SU-DHL-6 (cell line): ENCODE measurements at regions not wholly inside any gene's neighbourhood (a gene's known extent, or its start where the extent isn't known, plus 50 kb on each side); places are given as distances from the start of the nearest gene placed in this dataset.

Source experiments
- H2AFZ ChIP-seq: fragments of 200-600 bp; sonication (generic); 2 replicates; pipeline ENCODE4 v1.6.1; 2014; ENCODE audit warnings: low read depth, mild to moderate bottlenecking, moderate library complexity, mixed read lengths, antibody characterized with exemption, low read length; ENCODE audit not compliant: severe bottlenecking
- H3F3A ChIP-seq: fragments of 200-600 bp; shearing (Covaris generic); 2 replicates; pipeline ENCODE4 v1.6.0; 2016; ENCODE audit warnings: antibody characterized with exemption, mild to moderate bottlenecking; ENCODE audit not compliant: insufficient read depth
- H3K27ac ChIP-seq: fragments of 200-600 bp; sonication (generic); 2 replicates; pipeline ENCODE4 v1.5.1; 2016; ENCODE audit warnings: low read depth, mild to moderate bottlenecking, low read length, moderate library complexity, mixed read lengths
- H3K27me3 ChIP-seq: fragments of 200-600 bp; sonication (generic), shearing (Covaris generic); 2 replicates; pipeline ENCODE4 v1.6.0; 2014; ENCODE audit warnings: mild to moderate bottlenecking, low read length
- H3K36me3 ChIP-seq: fragments of 200-600 bp; sonication (generic); 2 replicates; pipeline ENCODE4 v1.6.1; 2014; ENCODE audit warnings: mild to moderate bottlenecking, low read length, mixed read lengths
- H3K4me2 ChIP-seq: fragments of 300-600, 200-600 bp; shearing (Covaris generic), sonication (generic); 2 replicates; pipeline ENCODE4 v1.6.0; 2014; ENCODE audit warnings: low read length, low read depth, mild to moderate bottlenecking; ENCODE audit not compliant: poor library complexity, severe bottlenecking
- H3K4me3 ChIP-seq: fragments of 200-600 bp; sonication (generic); 2 replicates; pipeline ENCODE4 v1.5.1; 2014; ENCODE audit warnings: antibody characterized with exemption, low read length, mild to moderate bottlenecking, mixed read lengths; ENCODE audit not compliant: insufficient read depth, poor library complexity, severe bottlenecking
- H3K79me2 ChIP-seq: fragments of 200-600 bp; sonication (generic); 2 replicates; pipeline ENCODE4 v1.6.1; 2014; ENCODE audit warnings: mild to moderate bottlenecking, low read length, moderate library complexity; ENCODE audit not compliant: insufficient read depth
- H3K9ac ChIP-seq: fragments of 200-600 bp; sonication (generic); 2 replicates; pipeline ENCODE4 v1.7.0; 2014; ENCODE audit warnings: mild to moderate bottlenecking, low read length
- H3K9me2 ChIP-seq: fragments of 200-600 bp; sonication (generic); replicated peaks from 2 replicates; pipeline ENCODE4 v1.6.1; 2014; ENCODE audit warnings: low read length; ENCODE audit not compliant: insufficient read depth
- H3K9me3 ChIP-seq: fragments of 200-600 bp; sonication (generic); 2 replicates; pipeline ENCODE4 v1.6.1; 2014; ENCODE audit warnings: low read length, mixed read lengths; ENCODE audit not compliant: insufficient read depth
- H4K20me1 ChIP-seq: fragments of 200-600 bp; sonication (generic); 2 replicates; pipeline ENCODE4 v1.6.1; 2014; ENCODE audit warnings: low read depth, mild to moderate bottlenecking, antibody characterized with exemption, low read length, moderate library complexity, mixed read lengths
- EZH2phosphoT487 ChIP-seq: fragments of 200-600 bp; sonication (generic), shearing (Covaris generic); conservative IDR thresholded peaks from 2 replicates; pipeline ENCODE4 v1.6.1; 2018; ENCODE audit warnings: mild to moderate bottlenecking, antibody characterized with exemption, low read length, moderate library complexity, mixed read lengths
- TF ChIP-seq, protein P1 (sequence below): fragments of 200-600 bp; sonication (generic); IDR thresholded peaks from one replicate; pipeline ENCODE4 v1.5.1; 2017; ENCODE audit warnings: antibody characterized with exemption, mild to moderate bottlenecking, low read length, moderate library complexity; ENCODE audit not compliant: insufficient read depth, poor library complexity, severe bottlenecking

DNA sequence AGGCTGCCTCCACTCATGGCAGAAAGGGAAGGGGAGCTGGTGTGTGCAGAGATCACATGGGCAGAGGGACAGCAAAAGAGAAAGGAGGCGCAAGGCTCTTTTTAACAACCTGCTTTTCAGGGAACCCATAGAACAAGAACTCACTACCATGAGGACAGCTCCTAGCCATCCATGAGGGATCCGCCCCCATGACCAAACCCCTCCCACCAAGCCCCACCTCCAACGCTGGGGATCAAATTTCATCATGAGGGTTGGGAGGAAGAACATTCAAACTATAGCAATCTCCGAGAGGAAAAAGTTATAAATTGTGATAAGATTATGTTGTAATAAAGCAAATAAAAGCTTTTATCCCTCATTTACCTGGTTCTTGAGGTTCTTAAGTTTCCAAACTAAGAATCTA lies 84.7 kb upstream of the LMCD1 start:
- Histone ChIP-seq H3K9me3 (no peaks in the 10 kb centered on the region), H3F3A (no peaks in the 10 kb centered on the region), H3K27me3 (no peaks in the 10 kb centered on the region), H3K27ac (no peak overlapping the region), H3K79me2 (no peaks in the 10 kb centered on the region), H4K20me1 (no peaks in the 10 kb centered on the region), H3K9ac (no peak overlapping the region), H3K4me3 (no peak overlapping the region), H3K4me2 (no peak overlapping the region), H3K36me3 (no peaks in the 10 kb centered on the region), H2AFZ (peak overlapping the region; percentile 21), H3K9me2 (no peaks in the 10 kb centered on the region)
- TF ChIP-seq, protein P1, sequence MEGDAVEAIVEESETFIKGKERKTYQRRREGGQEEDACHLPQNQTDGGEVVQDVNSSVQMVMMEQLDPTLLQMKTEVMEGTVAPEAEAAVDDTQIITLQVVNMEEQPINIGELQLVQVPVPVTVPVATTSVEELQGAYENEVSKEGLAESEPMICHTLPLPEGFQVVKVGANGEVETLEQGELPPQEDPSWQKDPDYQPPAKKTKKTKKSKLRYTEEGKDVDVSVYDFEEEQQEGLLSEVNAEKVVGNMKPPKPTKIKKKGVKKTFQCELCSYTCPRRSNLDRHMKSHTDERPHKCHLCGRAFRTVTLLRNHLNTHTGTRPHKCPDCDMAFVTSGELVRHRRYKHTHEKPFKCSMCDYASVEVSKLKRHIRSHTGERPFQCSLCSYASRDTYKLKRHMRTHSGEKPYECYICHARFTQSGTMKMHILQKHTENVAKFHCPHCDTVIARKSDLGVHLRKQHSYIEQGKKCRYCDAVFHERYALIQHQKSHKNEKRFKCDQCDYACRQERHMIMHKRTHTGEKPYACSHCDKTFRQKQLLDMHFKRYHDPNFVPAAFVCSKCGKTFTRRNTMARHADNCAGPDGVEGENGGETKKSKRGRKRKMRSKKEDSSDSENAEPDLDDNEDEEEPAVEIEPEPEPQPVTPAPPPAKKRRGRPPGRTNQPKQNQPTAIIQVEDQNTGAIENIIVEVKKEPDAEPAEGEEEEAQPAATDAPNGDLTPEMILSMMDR, result no peak
- TF ChIP-seq EZH2phosphoT487, result no peak

DNA sequence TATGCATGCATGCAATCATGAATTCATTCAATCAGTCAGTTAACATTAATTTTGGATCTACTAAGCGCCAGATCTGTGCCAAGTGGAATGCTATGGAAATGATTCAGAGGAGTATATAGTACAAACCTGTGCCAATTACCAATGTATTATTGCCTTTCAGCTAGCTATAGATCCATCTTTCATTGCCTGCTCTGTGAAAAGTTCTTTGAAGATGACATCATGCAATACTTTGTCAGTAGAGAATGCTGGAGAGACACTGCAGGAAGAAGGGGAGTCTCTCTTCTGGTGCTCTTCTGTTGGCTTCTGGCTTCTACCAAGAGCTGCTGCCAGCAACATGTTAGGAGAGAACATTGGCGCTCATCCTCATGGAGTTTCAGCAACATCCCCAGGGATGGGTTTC lies 81.0 kb upstream of the LMCD1 start:
- Histone ChIP-seq H3K4me3 (no peak overlapping the region), H2AFZ (no peak overlapping the region), H3K36me3 (no peaks in the 10 kb centered on the region), H3K27me3 (no peaks in the 10 kb centered on the region), H3K4me2 (no peak overlapping the region), H3K9me2 (no peaks in the 10 kb centered on the region), H3K9ac (no peak overlapping the region), H3K27ac (no peak overlapping the region), H4K20me1 (no peaks in the 10 kb centered on the region), H3K9me3 (0 out of 2 replicates have a peak, but pooled peaks cover 3% of the 10 kb centered on the region), H3F3A (no peaks in the 10 kb centered on the region), H3K79me2 (no peaks in the 10 kb centered on the region)
- TF ChIP-seq EZH2phosphoT487, result no peak
- TF ChIP-seq, protein P1, result no peak

DNA sequence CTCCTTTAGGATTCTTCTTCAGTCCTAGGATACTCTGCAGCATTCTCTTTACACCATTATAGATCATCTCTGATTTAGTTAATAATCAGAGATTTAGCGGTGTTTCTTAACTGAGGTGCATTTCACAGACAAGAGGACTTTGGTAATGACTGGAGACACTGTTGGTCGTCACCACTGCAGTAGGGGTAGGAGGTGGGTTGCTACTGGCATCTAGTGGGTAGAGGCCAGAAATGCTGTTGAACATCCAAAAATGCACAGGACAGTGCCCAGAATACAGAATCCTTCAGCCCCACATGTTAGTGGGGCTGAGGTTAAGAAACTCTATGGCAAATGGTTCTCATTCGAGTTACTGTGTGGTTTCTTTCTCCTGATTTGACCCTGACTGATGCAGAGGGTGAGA lies 80.4 kb upstream of the LMCD1 start:
- H3K9me3 ChIP-seq, result 0 out of 2 replicates have a peak, but pooled peaks cover 3% of the 10 kb centered on the region
- no peaks in the 10 kb centered on the region for H3K27me3 ChIP-seq
- no peaks in the 10 kb centered on the region for H3K79me2 ChIP-seq
- no peak overlapping the region for H2AFZ ChIP-seq
- no peaks in the 10 kb centered on the region for H3K36me3 ChIP-seq
- no peak overlapping the region for H3K9ac ChIP-seq
- no peak for TF ChIP-seq EZH2phosphoT487
- TF ChIP-seq, protein P1, result peak; percentile 39
- no peak overlapping the region for H3K4me2 ChIP-seq
- H3F3A ChIP-seq, result no peaks in the 10 kb centered on the region
- H3K9me2 ChIP-seq, result no peaks in the 10 kb centered on the region
- no peak overlapping the region for H3K27ac ChIP-seq
- H3K4me3 ChIP-seq, result no peak overlapping the region
- H4K20me1 ChIP-seq, result no peaks in the 10 kb centered on the region
